Thyroid gland (tissue), 4 donors: ENCODE measurements at regions not wholly inside any gene's neighbourhood (a gene's known extent, or its start where the extent isn't known, plus 50 kb on each side); places are given as distances from the start of the nearest gene placed in this dataset.

ENCODE experiments used
- CTCF ChIP-seq, 6 experiments: fragments of 200-600 bp in 3 of 6; fragments of 450-650 bp in 3 of 6; sonication (generic) in 3 of 6; IDR thresholded peaks; one replicate each; pipeline ENCODE4 v1.5.1; 2016 to 2019; ENCODE audit warnings: antibody characterized with exemption in 6 of 6, mild to moderate bottlenecking in 2 of 6, inconsistent platforms in 1 of 6, moderate library complexity in 1 of 6
- POLR2A ChIP-seq, 2 donors: fragments of 450-650 bp; IDR thresholded peaks; one replicate each; pipeline ENCODE4 v1.6.1; 2017; ENCODE audit warnings: antibody characterized with exemption in 2 of 2, mild to moderate bottlenecking in 2 of 2, moderate library complexity in 1 of 2

GRCh38 chr10:35995485-35995884, 353.4 kb upstream of the FZD8 start:
- TF ChIP-seq CTCF (IDR thresholded peaks at IDR 0.05) (no peak), POLR2A (IDR thresholded peaks at IDR 0.05) (no peak)
